SK-N-MC (cell line): ENCODE measurements at regions not wholly inside any gene's neighbourhood (a gene's known extent, or its start where the extent isn't known, plus 50 kb on each side); places are given as distances from the start of the nearest gene placed in this dataset.

Experiments used
- DNase-seq: peaks from one replicate; pipeline ENCODE4 v3.0.0-alpha.2; 2011; ENCODE audit warnings: low read depth, low spot score
- H3K27ac ChIP-seq: fragments of 200-600 bp; sonication (generic); 2 replicates; pipeline ENCODE4 v1.5.1; 2016; ENCODE audit warnings: mixed run types
- H3K36me3 ChIP-seq: fragments of 200-600 bp; sonication (generic); 2 replicates; pipeline ENCODE4 v1.6.1; 2017; ENCODE audit warnings: antibody characterized with exemption, low read length, mixed read lengths; ENCODE audit not compliant: insufficient read depth
- H3K4me3 ChIP-seq: fragments of 200-600 bp; sonication (generic); 2 replicates; pipeline ENCODE4 v1.5.1; 2016
- H3K9ac ChIP-seq: fragments of 200-600 bp; sonication (generic); 2 replicates; pipeline ENCODE4 v1.8.0; 2017; ENCODE audit warnings: mixed run types, mixed read lengths; ENCODE audit not compliant: insufficient read length
- H3K9me3 ChIP-seq: fragments of 200-600 bp; sonication (generic); 2 replicates; pipeline ENCODE4 v1.6.1; 2017; ENCODE audit warnings: low read depth, mild to moderate bottlenecking, antibody characterized with exemption, low read length, moderate library complexity, mixed read lengths
- EZH2 ChIP-seq: fragments of 200-600 bp; sonication (generic); IDR thresholded peaks from one replicate; pipeline ENCODE4 v1.6.1; 2017; ENCODE audit warnings: antibody characterized with exemption
- FOXP2 ChIP-seq: optimal IDR thresholded peaks from 2 replicates; pipeline ENCODE3; 2011; ENCODE audit warnings: mild to moderate bottlenecking, moderate library complexity; ENCODE audit not compliant: insufficient read depth; ENCODE audit errors: extremely low read length, control extremely low read depth
- POLR2AphosphoS5 ChIP-seq: IDR thresholded peaks from 2 replicates; pipeline ENCODE4 v1.6.1; 2012; ENCODE audit warnings: mild to moderate bottlenecking, low read depth, low read length, borderline replicate concordance

DNA sequence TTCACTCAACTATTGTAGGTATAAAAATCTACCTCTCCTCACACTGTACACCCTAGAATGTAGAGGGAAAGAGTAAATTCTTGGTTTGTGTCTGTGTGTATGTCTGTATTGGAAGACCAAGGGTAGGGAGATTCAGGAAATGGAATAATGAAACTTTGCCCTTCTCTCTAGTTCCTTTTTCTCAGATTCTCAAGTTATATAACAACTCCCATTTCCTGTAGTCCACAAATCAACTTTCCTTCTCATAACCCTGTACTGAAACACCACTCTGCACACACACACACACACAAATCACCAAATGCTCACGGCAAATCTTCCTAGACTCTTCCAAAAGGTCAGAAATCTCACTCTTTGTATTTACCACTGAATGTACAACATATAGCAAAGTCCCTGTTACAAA, 824.5 kb upstream of the DIAPH2 start:
- Histone ChIP-seq H3K27ac (no peak overlapping the region), H3K9ac (no peak overlapping the region), H3K36me3 (no peaks in the 10 kb centered on the region), H3K9me3 (no peaks in the 10 kb centered on the region), H3K4me3 (no peak overlapping the region)
- TF ChIP-seq POLR2AphosphoS5 (no peak), EZH2 (no peak), FOXP2 (no peak)
- no peak for DNase-seq

GRCh38 chrX:95875661-95876060, 809.0 kb upstream of the DIAPH2 start:
- no peak overlapping the region for H3K27ac ChIP-seq
- H3K36me3 ChIP-seq, result no peaks in the 10 kb centered on the region
- TF ChIP-seq FOXP2 (no peak), EZH2 (no peak), POLR2AphosphoS5 (no peak)
- H3K9me3 ChIP-seq, result no peaks in the 10 kb centered on the region
- DNase-seq, result no peak
- H3K4me3 ChIP-seq, result no peak overlapping the region
- no peak overlapping the region for H3K9ac ChIP-seq

GRCh38 chrX:95878874-95879273, 805.8 kb upstream of the DIAPH2 start:
- no peak for TF ChIP-seq POLR2AphosphoS5
- TF ChIP-seq FOXP2, result no peak
- no peak for TF ChIP-seq EZH2
- no peak overlapping the region for H3K4me3 ChIP-seq
- no peak for DNase-seq
- H3K36me3 ChIP-seq, result no peaks in the 10 kb centered on the region
- no peak overlapping the region for H3K27ac ChIP-seq
- no peaks in the 10 kb centered on the region for H3K9me3 ChIP-seq
- H3K9ac ChIP-seq, result no peak overlapping the region

GRCh38 chrX:95884186-95884585, 800.5 kb upstream of the DIAPH2 start:
- H3K27ac ChIP-seq, result no peak overlapping the region
- H3K9ac ChIP-seq, result no peak overlapping the region
- H3K4me3 ChIP-seq, result no peak overlapping the region
- no peaks in the 10 kb centered on the region for H3K36me3 ChIP-seq
- H3K9me3 ChIP-seq, result no peaks in the 10 kb centered on the region
- TF ChIP-seq POLR2AphosphoS5 (no peak), FOXP2 (no peak), EZH2 (no peak)
- no peak for DNase-seq

- Histone ChIP-seq H3K27ac (no peak overlapping the region), H3K4me3 (no peak overlapping the region), H3K9me3 (no peaks in the 10 kb centered on the region), H3K9ac (no peak overlapping the region), H3K36me3 (no peaks in the 10 kb centered on the region)
- TF ChIP-seq EZH2, result no peak
- TF ChIP-seq FOXP2, result no peak
- no peak for TF ChIP-seq POLR2AphosphoS5
- no peak for DNase-seq
Observed at GRCh38 chrX:95885074-95885473, 799.6 kb upstream of the DIAPH2 start.

DNA sequence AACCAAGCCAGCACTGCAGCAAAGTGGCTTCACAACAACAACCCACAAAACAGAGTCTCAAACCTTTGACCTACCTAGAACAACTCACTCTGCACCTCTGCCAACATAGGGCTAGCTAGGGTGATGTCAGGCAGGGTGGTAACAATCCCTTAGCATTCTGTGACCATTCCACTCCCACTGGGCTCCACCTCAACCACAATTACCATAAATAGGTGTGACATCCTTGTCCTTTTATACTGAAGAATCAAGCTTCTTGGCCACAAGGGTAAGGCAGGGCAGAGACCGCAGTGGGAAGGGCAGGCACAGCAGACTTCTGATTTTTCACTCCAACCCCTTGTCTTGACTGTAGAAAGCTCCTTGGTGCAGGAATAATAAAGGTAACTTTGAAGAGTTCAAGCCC, 795.4 kb upstream of the DIAPH2 start:
- no peak for DNase-seq
- TF ChIP-seq FOXP2, result no peak
- TF ChIP-seq POLR2AphosphoS5, result no peak
- TF ChIP-seq EZH2, result no peak
- H3K9me3 ChIP-seq, result no peaks in the 10 kb centered on the region
- H3K36me3 ChIP-seq, result no peaks in the 10 kb centered on the region
- H3K4me3 ChIP-seq, result no peak overlapping the region
- H3K9ac ChIP-seq, result no peak overlapping the region
- H3K27ac ChIP-seq, result no peak overlapping the region

DNA sequence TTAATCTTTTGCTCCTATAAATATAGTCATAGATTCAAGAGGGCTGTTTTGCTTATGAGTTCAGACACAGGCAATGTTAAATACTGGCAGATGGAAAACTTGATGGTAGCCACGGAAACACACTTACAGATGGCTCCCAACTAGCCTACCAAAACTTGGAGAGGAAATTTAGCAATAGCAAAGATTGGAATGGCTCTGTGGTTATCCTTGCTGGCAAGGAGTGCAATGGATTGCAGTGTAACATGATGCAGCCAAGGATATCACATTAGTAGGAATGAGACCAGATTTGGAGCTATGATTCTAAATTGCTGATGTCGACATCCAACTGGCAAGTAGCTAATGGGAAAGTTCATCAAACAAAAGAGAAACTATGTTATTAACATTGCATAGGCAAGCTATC, 791.0 kb upstream of the DIAPH2 start:
- DNase-seq, result no peak
- H3K9me3 ChIP-seq, result no peaks in the 10 kb centered on the region
- no peak overlapping the region for H3K4me3 ChIP-seq
- H3K36me3 ChIP-seq, result no peaks in the 10 kb centered on the region
- no peak overlapping the region for H3K27ac ChIP-seq
- TF ChIP-seq POLR2AphosphoS5, result no peak
- no peak for TF ChIP-seq EZH2
- no peak for TF ChIP-seq FOXP2
- H3K9ac ChIP-seq, result no peak overlapping the region

GRCh38 chrX:95903490-95903889, 781.2 kb upstream of the DIAPH2 start:
- TF ChIP-seq POLR2AphosphoS5 (no peak), EZH2 (no peak), FOXP2 (no peak)
- no peak overlapping the region for H3K27ac ChIP-seq

DNA sequence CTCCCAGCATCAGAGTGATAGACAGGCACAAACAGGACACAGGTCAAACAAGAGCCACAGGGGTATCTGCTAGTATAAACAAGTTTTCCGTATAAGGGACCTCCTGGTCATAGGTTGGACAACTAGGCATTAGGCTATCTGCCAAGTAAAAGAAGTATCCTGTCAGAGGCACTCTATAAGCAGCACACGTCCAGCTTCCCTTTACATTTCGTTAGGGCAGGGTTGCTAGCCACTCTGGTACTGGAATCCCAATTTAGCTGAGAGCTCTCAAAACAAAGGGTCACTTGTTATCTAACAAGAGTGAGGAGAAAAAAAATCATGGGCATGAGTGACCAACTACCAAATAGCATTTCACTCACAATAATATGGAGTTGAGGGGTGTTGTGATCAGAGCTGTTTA, 780.7 kb upstream of the DIAPH2 start:
- Histone ChIP-seq H3K27ac (no peak overlapping the region), H3K9me3 (no peaks in the 10 kb centered on the region), H3K9ac (no peak overlapping the region), H3K4me3 (no peak overlapping the region), H3K36me3 (no peaks in the 10 kb centered on the region)
- no peak for DNase-seq
- TF ChIP-seq FOXP2 (no peak), POLR2AphosphoS5 (no peak), EZH2 (no peak)

More at GRCh38 chrX:95903490-95903889, 781.2 kb upstream of the DIAPH2 start:
- Histone ChIP-seq H3K4me3 (no peak overlapping the region), H3K9ac (no peak overlapping the region), H3K9me3 (no peaks in the 10 kb centered on the region), H3K36me3 (no peaks in the 10 kb centered on the region)
- DNase-seq, result no peak
